CMK (cell line): ENCODE measurements at regions not wholly inside any gene's neighbourhood (a gene's known extent, or its start where the extent isn't known, plus 50 kb on each side); places are given as distances from the start of the nearest gene placed in this dataset.
"Not testable (repeated sequence)": the region's sequence is repeated elsewhere in the genome, so short reads cannot be mapped to it uniquely, and the experiment has no call there.

Experiments used
- DNase-seq: peaks from one replicate; pipeline ENCODE4 v3.0.0-alpha.2; 2010; ENCODE audit warnings: low read depth

- no peak for DNase-seq
These were observed 1679.9 kb downstream of the SLITRK1 start for GRCh38 chr13:82202398-82202797.

- DNase-seq = no peak
These were observed 1686.2 kb downstream of the SLITRK1 start for GRCh38 chr13:82196087-82196486.

- no peak for DNase-seq
These were observed 1695.0 kb downstream of the SLITRK1 start for GRCh38 chr13:82187227-82187626.

GRCh38 chr13:82176751-82177150, 1705.5 kb downstream of the SLITRK1 start:
- DNase-seq = no peak

- DNase-seq = no peak
These were observed 1716.7 kb downstream of the SLITRK1 start for GRCh38 chr13:82165396-82166174.

- not testable (repeated sequence) for DNase-seq
These were observed 1717.4 kb downstream of the SLITRK1 start for GRCh38 chr13:82164780-82165395.

- no peak for DNase-seq
These were observed 1734.7 kb downstream of the SLITRK1 start for GRCh38 chr13:82147526-82147925.

GRCh38 chr13:82136880-82137279, 1745.4 kb downstream of the SLITRK1 start:
- no peak for DNase-seq

- no peak for DNase-seq
These were observed 1753.0 kb downstream of the SLITRK1 start for GRCh38 chr13:82129281-82129680.

GRCh38 chr13:82118589-82118988, 1763.7 kb downstream of the SLITRK1 start:
- no peak for DNase-seq

- DNase-seq = no peak
These were observed 1765.8 kb downstream of the SLITRK1 start for GRCh38 chr13:82116422-82116989.

GRCh38 chr13:82115391-82115790, 1766.9 kb downstream of the SLITRK1 start:
- DNase-seq = no peak

- no peak for DNase-seq
These were observed 1755.3 kb upstream of the SPRY2 start for GRCh38 chr13:82096256-82096655.

- no peak for DNase-seq
These were observed 1751.4 kb upstream of the SPRY2 start for GRCh38 chr13:82092312-82092711.

- no peak for DNase-seq
These were observed 1747.9 kb upstream of the SPRY2 start for GRCh38 chr13:82088781-82089180.

- DNase-seq = no peak
These were observed 1735.6 kb upstream of the SPRY2 start for GRCh38 chr13:82076496-82076895.

GRCh38 chr13:82070416-82070815, 1729.5 kb upstream of the SPRY2 start:
- no peak for DNase-seq

- DNase-seq = no peak
These were observed 1721.8 kb upstream of the SPRY2 start for GRCh38 chr13:82062772-82063171.

- no peak for DNase-seq
These were observed 1717.4 kb upstream of the SPRY2 start for GRCh38 chr13:82058364-82058763.

- not testable (repeated sequence) for DNase-seq
These were observed 1704.4 kb upstream of the SPRY2 start for GRCh38 chr13:82045316-82045715.

- DNase-seq = no peak
These were observed 1695.7 kb upstream of the SPRY2 start for GRCh38 chr13:82036602-82037001.

GRCh38 chr13:82011355-82011754, 1670.4 kb upstream of the SPRY2 start:
- no peak for DNase-seq

- no peak for DNase-seq
These were observed 1669.9 kb upstream of the SPRY2 start for GRCh38 chr13:82010780-82011179.
